ENCODE measurements at regions not wholly inside any gene's neighbourhood (a gene's known extent, or its start where the extent isn't known, plus 50 kb on each side); places are given as distances from the start of the nearest gene placed in this dataset.
"Not testable (repeated sequence)": the region's sequence is repeated elsewhere in the genome, so short reads cannot be mapped to it uniquely, and the experiment has no call there.

- no peak for DNase-seq (ENCODE audit: low read depth)
Measured at GRCh38 chr7:113370910-113371309, 252.6 kb upstream of the SMIM30 start.

GRCh38 chr7:113368256-113368655, 249.9 kb upstream of the SMIM30 start:
- TF ChIP-seq CTCF (IDR thresholded peaks at IDR 0.05; ENCODE audit: insufficient read depth, low read depth, low read length, missing control alignments): no peak
- H3K4me3 ChIP-seq (ENCODE audit: low read depth, low read length): no peak overlapping the region
- DNase-seq (ENCODE audit: low read depth): no peak

More at GRCh38 chr7:113370910-113371309, 252.6 kb upstream of the SMIM30 start:
- H3K4me3 ChIP-seq (ENCODE audit: low read depth, low read length): no peak overlapping the region
- TF ChIP-seq CTCF (IDR thresholded peaks at IDR 0.05; ENCODE audit: insufficient read depth, low read depth, low read length, missing control alignments): no peak

GRCh38 chr7:113367041-113367586, 248.8 kb upstream of the SMIM30 start:
- no peak overlapping the region for H3K4me3 ChIP-seq (ENCODE audit: low read depth, low read length)
- TF ChIP-seq CTCF (IDR thresholded peaks at IDR 0.05; ENCODE audit: insufficient read depth, low read depth, low read length, missing control alignments): no peak
- DNase-seq (ENCODE audit: low read depth): no peak

GRCh38 chr7:113366122-113366521, 247.8 kb upstream of the SMIM30 start:
- no peak for TF ChIP-seq CTCF (IDR thresholded peaks at IDR 0.05; ENCODE audit: insufficient read depth, low read depth, low read length, missing control alignments)
- no peak overlapping the region for H3K4me3 ChIP-seq (ENCODE audit: low read depth, low read length)
- DNase-seq (ENCODE audit: low read depth): no peak

GRCh38 chr7:113349339-113349738, 231.0 kb upstream of the SMIM30 start:
- no peak for DNase-seq (ENCODE audit: low read depth)
- no peak for TF ChIP-seq CTCF (IDR thresholded peaks at IDR 0.05; ENCODE audit: insufficient read depth, low read depth, low read length, missing control alignments)
- no peak overlapping the region for H3K4me3 ChIP-seq (ENCODE audit: low read depth, low read length)

- no peak for TF ChIP-seq CTCF (IDR thresholded peaks at IDR 0.05; ENCODE audit: insufficient read depth, low read depth, low read length, missing control alignments)
- no peak for DNase-seq (ENCODE audit: low read depth)
- no peak overlapping the region for H3K4me3 ChIP-seq (ENCODE audit: low read depth, low read length)
Measured at GRCh38 chr7:113339661-113340060, 221.3 kb upstream of the SMIM30 start.

- TF ChIP-seq CTCF (IDR thresholded peaks at IDR 0.05; ENCODE audit: insufficient read depth, low read depth, low read length, missing control alignments): no peak
- no peak overlapping the region for H3K4me3 ChIP-seq (ENCODE audit: low read depth, low read length)
- no peak for DNase-seq (ENCODE audit: low read depth)
Measured at GRCh38 chr7:113338071-113338696, 219.8 kb upstream of the SMIM30 start.

GRCh38 chr7:113336838-113337237, 218.5 kb upstream of the SMIM30 start:
- H3K4me3 ChIP-seq (ENCODE audit: low read depth, low read length); DNase-seq (ENCODE audit: low read depth): not testable (repeated sequence)
